Nephron (organoid): ENCODE measurements at regions not wholly inside any gene's neighbourhood (a gene's known extent, or its start where the extent isn't known, plus 50 kb on each side); places are given as distances from the start of the nearest gene placed in this dataset.
A peak's percentile ranks its signal among the peaks of the same experiment; 100 is the strongest.

Experiments used
- H3K27ac Mint-ChIP-seq, 3 experiments: 2 replicates each; pipeline ENCODE4 v1.8.0; 2020; ENCODE audit warnings: mixed read lengths in 3 of 3, mild to moderate bottlenecking in 2 of 3, moderate library complexity in 1 of 3
- H3K27me3 Mint-ChIP-seq: 2 replicates; pipeline ENCODE4 v1.8.0; 2021; ENCODE audit warnings: low read depth, mild to moderate bottlenecking, moderate library complexity, mixed read lengths
- H3K36me3 Mint-ChIP-seq: 2 replicates; pipeline ENCODE4 v1.8.0; 2020; ENCODE audit warnings: low read depth, mixed read lengths
- H3K4me1 Mint-ChIP-seq: 2 replicates; pipeline ENCODE4 v1.8.0; 2020; ENCODE audit warnings: mixed read lengths
- H3K4me3 Mint-ChIP-seq, 3 experiments: 2 replicates each; pipeline ENCODE4 v1.8.0; 2020; ENCODE audit warnings: mild to moderate bottlenecking in 3 of 3, mixed read lengths in 3 of 3, moderate library complexity in 2 of 3
- H3K9me3 Mint-ChIP-seq: 2 replicates; pipeline ENCODE4 v1.8.0; 2020; ENCODE audit warnings: mixed read lengths
- CTCF ChIP-seq, 3 experiments: fragments of 200-600 bp; sonication (generic); IDR thresholded peaks; one replicate each; pipeline ENCODE4 v1.5.0; 2021; ENCODE audit warnings: antibody characterized with exemption in 3 of 3; ENCODE audit not compliant: unreplicated experiment in 3 of 3

- Mint-ChIP-seq H3K9me3 (no peaks in the 10 kb centered on the region), H3K27me3 (peaks cover 5% of the 10 kb centered on the region)
- no peak for TF ChIP-seq CTCF (IDR thresholded peaks at IDR 0.05; ENCODE audit: unreplicated experiment in 3 of 3)
Measured at GRCh38 chr16:10309271-10309932, 76.5 kb upstream of the ATF7IP2 start.

GRCh38 chr16:10312008-10312407, 73.9 kb upstream of the ATF7IP2 start:
- Mint-ChIP-seq H3K27ac (peak overlapping the region in 1 of 3 experiments; percentile 66), H3K27me3 (peaks cover 5% of the 10 kb centered on the region), H3K9me3 (no peaks in the 10 kb centered on the region), H3K4me1 (peaks cover 6% of the 10 kb centered on the region), H3K4me3 (no peak overlapping the region), H3K36me3 (no peaks in the 10 kb centered on the region)
- TF ChIP-seq CTCF (IDR thresholded peaks at IDR 0.05; ENCODE audit: unreplicated experiment in 3 of 3) = no peak

More at GRCh38 chr16:10309271-10309932, 76.5 kb upstream of the ATF7IP2 start:
- H3K27ac Mint-ChIP-seq = no peak overlapping the region
- H3K36me3 Mint-ChIP-seq = no peaks in the 10 kb centered on the region
- H3K4me1 Mint-ChIP-seq = no peaks in the 10 kb centered on the region
- no peak overlapping the region for H3K4me3 Mint-ChIP-seq

- TF ChIP-seq CTCF (IDR thresholded peaks at IDR 0.05; ENCODE audit: unreplicated experiment in 3 of 3) = no peak
- Mint-ChIP-seq H3K4me1 (peaks cover 6% of the 10 kb centered on the region), H3K36me3 (no peaks in the 10 kb centered on the region), H3K9me3 (no peaks in the 10 kb centered on the region), H3K4me3 (no peak overlapping the region), H3K27ac (peak overlapping the region in 2 of 3 experiments; percentile 10 to 69), H3K27me3 (peaks cover 5% of the 10 kb centered on the region)
Measured at GRCh38 chr16:10312784-10313724, 72.8 kb upstream of the ATF7IP2 start.

- peaks cover 4% of the 10 kb centered on the region for H3K27me3 Mint-ChIP-seq
- peak overlapping the region in 1 of 3 experiments; percentile 14 for H3K27ac Mint-ChIP-seq
- no peaks in the 10 kb centered on the region for H3K9me3 Mint-ChIP-seq
- no peak for TF ChIP-seq CTCF (IDR thresholded peaks at IDR 0.05; ENCODE audit: unreplicated experiment in 3 of 3)
- H3K4me3 Mint-ChIP-seq = no peak overlapping the region
- H3K36me3 Mint-ChIP-seq = no peaks in the 10 kb centered on the region
- H3K4me1 Mint-ChIP-seq = peaks cover 9% of the 10 kb centered on the region
Measured at GRCh38 chr16:10314317-10314716, 71.5 kb upstream of the ATF7IP2 start.

GRCh38 chr16:10314811-10315210, 71.0 kb upstream of the ATF7IP2 start:
- H3K4me1 Mint-ChIP-seq = peaks cover 11% of the 10 kb centered on the region
- H3K9me3 Mint-ChIP-seq = no peaks in the 10 kb centered on the region

More at GRCh38 chr16:10314811-10315210, 71.0 kb upstream of the ATF7IP2 start:
- Mint-ChIP-seq H3K4me3 (no peak overlapping the region), H3K36me3 (no peaks in the 10 kb centered on the region), H3K27me3 (no peaks in the 10 kb centered on the region), H3K27ac (peak overlapping the region in 2 of 3 experiments; percentile 14 to 23)
- peak; percentile 18 to 38 (median 34) for TF ChIP-seq CTCF (IDR thresholded peaks at IDR 0.05; ENCODE audit: unreplicated experiment in 3 of 3)
